PC-9 (cell line): ENCODE measurements at regions not wholly inside any gene's neighbourhood (a gene's known extent, or its start where the extent isn't known, plus 50 kb on each side); places are given as distances from the start of the nearest gene placed in this dataset.

ENCODE experiments used
- BruUV-seq: library from RNA; stranded (reverse); fragments of 400-500 nt; replicated peaks from 2 replicates; lab custom pipeline; 2021; lab: Mats Ljungman, UMichigan
- CTCF ChIA-PET: fragments of 300-600 bp; sonication (Branson Sonifier 250); formaldehyde crosslinking; loops from one replicate; lab custom pipeline; 2022; ENCODE audit warnings: antibody characterized with exemption; lab: Charles Lee
- POLR2A ChIA-PET: fragments of 300-600 bp; sonication (Branson Sonifier 250); formaldehyde crosslinking; loops from one replicate; lab custom pipeline; 2022; ENCODE audit warnings: antibody characterized with exemption; ENCODE audit not compliant: unreplicated experiment; lab: Charles Lee
- DNase-seq, 2 experiments: peaks; one replicate each; pipeline versions ENCODE4 v3.0.0 to v3.0.0-alpha.2; 2015 to 2022; ENCODE audit warnings: mixed read lengths in 1 of 2
- H2AFZ ChIP-seq: fragments of 200-600 bp; sonication (generic); 2 replicates; pipeline ENCODE4 v1.8.1; 2017; ENCODE audit warnings: antibody characterized with exemption
- H3F3A ChIP-seq: fragments of 200-600 bp; sonication (generic); 2 replicates; pipeline ENCODE4 v1.8.1; 2017; ENCODE audit warnings: antibody characterized with exemption, mild to moderate bottlenecking, low read depth; ENCODE audit not compliant: insufficient read depth
- H3K27ac ChIP-seq: fragments of 200-600 bp; sonication (generic); 2 replicates; pipeline ENCODE4 v1.6.1; 2016; ENCODE audit warnings: mixed run types
- H3K27me3 ChIP-seq: fragments of 200-600 bp; sonication (generic); 2 replicates; pipeline ENCODE4 v1.6.1; 2016; ENCODE audit warnings: low read depth, mixed run types; ENCODE audit not compliant: insufficient read depth
- H3K36me3 ChIP-seq: fragments of 200-600 bp; sonication (generic); 2 replicates; pipeline ENCODE4 v1.6.1; 2016; ENCODE audit warnings: low read depth, mixed run types
- H3K4me1 ChIP-seq: fragments of 200-600 bp; sonication (generic); replicated peaks from 2 replicates; pipeline ENCODE4 v1.6.1; 2016; ENCODE audit warnings: mixed run types; ENCODE audit not compliant: insufficient read depth
- H3K4me2 ChIP-seq: fragments of 200-600 bp; sonication (generic); 2 replicates; pipeline ENCODE4 v1.6.1; 2017; ENCODE audit warnings: mixed run types
- H3K4me3 ChIP-seq: fragments of 200-600 bp; sonication (generic); 2 replicates; pipeline ENCODE4 v1.6.1; 2016; ENCODE audit warnings: mixed run types
- H3K79me2 ChIP-seq: fragments of 200-600 bp; sonication (generic); 2 replicates; pipeline ENCODE4 v1.6.1; 2017; ENCODE audit warnings: low read depth, mixed run types
- H3K9me2 ChIP-seq: fragments of 200-600 bp; sonication (generic); 2 replicates; pipeline ENCODE4 v1.8.1; 2017; ENCODE audit warnings: mild to moderate bottlenecking; ENCODE audit not compliant: insufficient read depth
- H3K9me3 ChIP-seq: fragments of 200-600 bp; sonication (generic); 2 replicates; pipeline ENCODE4 v1.8.1; 2016; ENCODE audit warnings: low read depth; ENCODE audit not compliant: insufficient read depth
- H4K20me1 ChIP-seq: fragments of 200-600 bp; sonication (generic); 2 replicates; pipeline ENCODE4 v1.8.1; 2017; ENCODE audit not compliant: insufficient read depth
- CTCF ChIP-seq: fragments of 200-600 bp; sonication (generic); conservative IDR thresholded peaks from 2 replicates; pipeline ENCODE4 v1.6.1; 2017; ENCODE audit warnings: mixed run types, antibody characterized with exemption, mild to moderate bottlenecking, moderate library complexity
- EZH2 ChIP-seq: fragments of 200-600 bp; sonication (generic); IDR thresholded peaks from 2 replicates; pipeline ENCODE4 v1.8.0; 2017; ENCODE audit warnings: antibody characterized with exemption, low read depth
- intact Hi-C: fragments of 100-400 bp; cut with micrococcal nuclease; formaldehyde crosslinking; loops from one replicate; pipeline ENCODE4 v1.10.0; 2022; ENCODE audit not compliant: unreplicated experiment

- CTCF ChIA-PET: no interaction called here
- Histone ChIP-seq H3K79me2 (no peaks in the 10 kb centered on the region), H3K4me2 (no peak overlapping the region), H2AFZ (no peak overlapping the region), H3K9me2 (no peaks in the 10 kb centered on the region), H3K27me3 (no peaks in the 10 kb centered on the region), H3F3A (no peaks in the 10 kb centered on the region), H3K4me3 (no peak overlapping the region), H3K4me1 (no peaks in the 10 kb centered on the region), H3K27ac (no peak overlapping the region), H4K20me1 (no peaks in the 10 kb centered on the region), H3K9me3 (no peaks in the 10 kb centered on the region), H3K36me3 (no peaks in the 10 kb centered on the region)
- intact Hi-C loops: no loop called here
- BruUV-seq: no TSS peak
- no peak for TF ChIP-seq EZH2
- TF ChIP-seq CTCF: no peak
- DNase-seq: no peak
- POLR2A ChIA-PET: no interaction called here
These were observed 238.8 kb downstream of the SMARCA2 start for GRCh38 chr9:2253636-2254580.

GRCh38 chr9:2255128-2255527 is 240.0 kb downstream of the SMARCA2 start:
- intact Hi-C loops: no loop called here

GRCh38 chr9:2257248-2257929 is 242.2 kb downstream of the SMARCA2 start:
- BruUV-seq: no TSS peak
- Histone ChIP-seq H3K9me3 (no peaks in the 10 kb centered on the region), H3K27me3 (no peaks in the 10 kb centered on the region), H3F3A (no peaks in the 10 kb centered on the region), H3K4me2 (no peak overlapping the region), H3K36me3 (no peaks in the 10 kb centered on the region), H2AFZ (no peak overlapping the region), H3K4me3 (no peak overlapping the region), H3K4me1 (peaks cover 14% of the 10 kb centered on the region), H3K27ac (no peak overlapping the region), H4K20me1 (no peaks in the 10 kb centered on the region), H3K79me2 (no peaks in the 10 kb centered on the region), H3K9me2 (no peaks in the 10 kb centered on the region)
- ChIA-PET POLR2A (no interaction called here), CTCF (no interaction called here)
- DNase-seq: no peak
- TF ChIP-seq CTCF: no peak
- TF ChIP-seq EZH2: no peak
- intact Hi-C loops: no loop called here

More at GRCh38 chr9:2255128-2255527, 240.0 kb downstream of the SMARCA2 start:
- ChIA-PET POLR2A (no interaction called here), CTCF (no interaction called here)
- Histone ChIP-seq H3K9me2 (no peaks in the 10 kb centered on the region), H3K79me2 (no peaks in the 10 kb centered on the region), H3K36me3 (no peaks in the 10 kb centered on the region), H3F3A (no peaks in the 10 kb centered on the region), H4K20me1 (no peaks in the 10 kb centered on the region), H3K4me3 (no peak overlapping the region), H2AFZ (no peak overlapping the region), H3K9me3 (no peaks in the 10 kb centered on the region), H3K4me2 (no peak overlapping the region), H3K27me3 (no peaks in the 10 kb centered on the region), H3K4me1 (peaks cover 2% of the 10 kb centered on the region; the same call in 1 of the 2 replicates), H3K27ac (no peak overlapping the region)
- TF ChIP-seq EZH2 (no peak), CTCF (no peak)
- no peak for DNase-seq
- no TSS peak for BruUV-seq
